ENCODE measurements at regions not wholly inside any gene's neighbourhood (a gene's known extent, or its start where the extent isn't known, plus 50 kb on each side); places are given as distances from the start of the nearest gene placed in this dataset.
"Not testable (repeated sequence)": the region's sequence is repeated elsewhere in the genome, so short reads cannot be mapped to it uniquely, and the experiment has no call there.

GRCh38 chr2:56962673-56963072, 778.9 kb downstream of the CCDC85A start:
- Mint-ChIP-seq H3K36me3 (ENCODE audit: low read depth) (no peaks in the 10 kb centered on the region), H3K4me3 (no peak overlapping the region), H3K27ac (no peak overlapping the region), H3K4me1 (ENCODE audit: low read depth) (no peaks in the 10 kb centered on the region), H3K9me3 (peaks cover 27% of the 10 kb centered on the region), H3K27me3 (ENCODE audit: low read depth) (no peaks in the 10 kb centered on the region)
- DNase-seq (ENCODE audit: low spot score) = no peak

DNA sequence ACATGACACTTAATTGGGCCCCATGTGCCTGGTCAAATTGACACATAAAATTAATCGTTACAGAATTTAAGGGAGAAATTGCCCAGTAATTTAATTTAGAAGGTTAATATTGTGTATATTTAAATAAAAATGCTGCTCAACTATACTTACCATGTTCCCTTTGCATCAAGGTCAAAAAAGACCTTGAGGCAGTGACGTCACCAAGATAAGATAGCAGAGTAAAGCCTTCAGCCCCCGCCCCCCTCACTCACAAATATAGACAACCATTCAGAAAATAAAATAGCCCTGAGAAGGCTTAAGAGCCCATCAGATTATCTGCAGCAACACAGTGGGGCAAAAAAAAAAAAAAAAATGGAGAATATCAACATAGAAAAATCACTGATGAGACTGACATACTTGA, 785.7 kb downstream of the CCDC85A start:
- DNase-seq (ENCODE audit: low spot score) = no peak

DNA sequence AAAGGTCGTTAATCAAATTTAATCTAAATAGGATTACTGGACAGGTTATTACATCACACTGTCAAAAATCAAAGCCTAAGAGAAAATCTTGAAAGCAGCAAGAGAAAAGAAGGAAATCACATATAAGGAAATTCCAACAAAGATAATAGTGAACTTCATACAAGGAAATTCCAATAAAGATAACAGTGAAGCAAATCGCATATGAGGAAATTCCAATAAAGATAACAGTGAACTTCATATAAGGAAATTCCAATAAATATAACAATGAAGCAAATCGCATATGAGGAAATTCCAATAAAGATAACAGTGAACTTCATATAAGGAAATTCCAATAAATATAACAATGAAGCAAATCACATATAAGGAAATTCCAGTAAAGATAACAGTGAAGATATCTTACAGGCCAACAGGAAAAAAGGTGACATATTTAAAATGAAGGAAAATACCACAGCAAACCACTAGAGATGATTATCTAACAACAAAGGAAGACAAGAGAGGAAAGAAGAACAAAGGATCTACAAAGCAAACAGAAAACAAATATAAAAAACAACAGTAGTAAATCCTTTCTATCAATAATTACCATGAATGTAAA, 787.7 kb downstream of the CCDC85A start:
- Mint-ChIP-seq H3K36me3 (ENCODE audit: low read depth) (no peaks in the 10 kb centered on the region), H3K4me1 (ENCODE audit: low read depth) (no peaks in the 10 kb centered on the region), H3K27ac (no peak overlapping the region), H3K4me3 (no peak overlapping the region), H3K9me3 (peaks cover 13% of the 10 kb centered on the region), H3K27me3 (ENCODE audit: low read depth) (no peaks in the 10 kb centered on the region)
- DNase-seq (ENCODE audit: low spot score) = no peak

More for the DNA sequence above, 785.7 kb downstream of the CCDC85A start:
- H3K36me3 Mint-ChIP-seq (ENCODE audit: low read depth) = no peaks in the 10 kb centered on the region
- H3K4me1 Mint-ChIP-seq (ENCODE audit: low read depth) = no peaks in the 10 kb centered on the region
- H3K27me3 Mint-ChIP-seq (ENCODE audit: low read depth) = no peaks in the 10 kb centered on the region
- H3K9me3 Mint-ChIP-seq = peaks cover 13% of the 10 kb centered on the region
- no peak overlapping the region for H3K4me3 Mint-ChIP-seq
- H3K27ac Mint-ChIP-seq = no peak overlapping the region

GRCh38 chr2:56981554-56981953, 797.8 kb downstream of the CCDC85A start:
- no peak for DNase-seq (ENCODE audit: low spot score)
- no peaks in the 10 kb centered on the region for H3K36me3 Mint-ChIP-seq (ENCODE audit: low read depth)
- no peak overlapping the region for H3K4me3 Mint-ChIP-seq
- H3K27me3 Mint-ChIP-seq (ENCODE audit: low read depth) = no peaks in the 10 kb centered on the region
- H3K9me3 Mint-ChIP-seq = peaks cover 59% of the 10 kb centered on the region
- H3K27ac Mint-ChIP-seq = no peak overlapping the region
- no peaks in the 10 kb centered on the region for H3K4me1 Mint-ChIP-seq (ENCODE audit: low read depth)

DNA sequence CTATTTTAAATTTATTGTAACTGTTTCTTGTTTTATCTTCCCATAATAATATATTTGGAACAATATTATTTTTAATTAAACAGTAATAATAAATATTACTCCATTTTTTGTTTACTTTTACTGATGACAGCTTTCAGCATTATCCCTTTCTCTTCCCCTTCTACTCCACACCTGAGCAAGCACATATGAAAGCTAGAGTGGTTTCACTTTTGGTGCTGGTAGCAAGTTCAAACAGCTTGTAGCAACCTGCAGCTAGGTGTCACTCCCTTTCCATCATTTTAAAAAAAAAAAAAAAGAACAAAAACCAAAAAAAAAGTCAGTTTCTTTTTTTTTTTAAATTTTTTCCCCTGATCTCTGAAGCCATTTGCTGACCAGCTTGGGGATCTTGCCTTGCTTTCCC, 801.8 kb downstream of the CCDC85A start:
- Mint-ChIP-seq H3K4me1 (ENCODE audit: low read depth) (no peaks in the 10 kb centered on the region), H3K27me3 (ENCODE audit: low read depth) (no peaks in the 10 kb centered on the region), H3K27ac (no peak overlapping the region), H3K36me3 (ENCODE audit: low read depth) (no peaks in the 10 kb centered on the region), H3K4me3 (no peak overlapping the region), H3K9me3 (peaks cover 39% of the 10 kb centered on the region)
- DNase-seq (ENCODE audit: low spot score) = no peak

DNA sequence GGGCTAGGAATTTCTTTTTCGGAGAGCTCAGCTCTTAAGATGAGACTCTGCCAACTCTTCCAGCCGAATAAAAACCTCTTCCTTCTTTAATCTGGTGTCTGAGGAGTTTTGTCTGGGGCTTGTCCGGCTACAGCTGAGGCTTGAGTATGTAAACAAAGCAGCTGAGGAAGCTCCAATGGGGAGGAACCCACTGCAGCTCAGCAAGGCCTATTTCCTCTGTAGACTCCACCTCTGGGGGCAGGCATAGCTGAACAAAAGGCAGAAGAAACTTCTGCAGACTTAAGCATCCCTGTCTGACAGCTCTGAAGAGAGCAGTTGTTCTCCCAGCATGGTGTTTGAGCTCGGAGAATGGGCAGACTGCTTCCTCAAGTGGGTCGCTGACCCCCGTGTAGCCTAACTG, 838.7 kb downstream of the CCDC85A start:
- Mint-ChIP-seq H3K9me3 (peaks cover 42% of the 10 kb centered on the region), H3K36me3 (ENCODE audit: low read depth) (no peaks in the 10 kb centered on the region), H3K27ac (no peak overlapping the region), H3K27me3 (ENCODE audit: low read depth) (no peaks in the 10 kb centered on the region), H3K4me3 (no peak overlapping the region), H3K4me1 (ENCODE audit: low read depth) (no peaks in the 10 kb centered on the region)
- no peak for DNase-seq (ENCODE audit: low spot score)

DNA sequence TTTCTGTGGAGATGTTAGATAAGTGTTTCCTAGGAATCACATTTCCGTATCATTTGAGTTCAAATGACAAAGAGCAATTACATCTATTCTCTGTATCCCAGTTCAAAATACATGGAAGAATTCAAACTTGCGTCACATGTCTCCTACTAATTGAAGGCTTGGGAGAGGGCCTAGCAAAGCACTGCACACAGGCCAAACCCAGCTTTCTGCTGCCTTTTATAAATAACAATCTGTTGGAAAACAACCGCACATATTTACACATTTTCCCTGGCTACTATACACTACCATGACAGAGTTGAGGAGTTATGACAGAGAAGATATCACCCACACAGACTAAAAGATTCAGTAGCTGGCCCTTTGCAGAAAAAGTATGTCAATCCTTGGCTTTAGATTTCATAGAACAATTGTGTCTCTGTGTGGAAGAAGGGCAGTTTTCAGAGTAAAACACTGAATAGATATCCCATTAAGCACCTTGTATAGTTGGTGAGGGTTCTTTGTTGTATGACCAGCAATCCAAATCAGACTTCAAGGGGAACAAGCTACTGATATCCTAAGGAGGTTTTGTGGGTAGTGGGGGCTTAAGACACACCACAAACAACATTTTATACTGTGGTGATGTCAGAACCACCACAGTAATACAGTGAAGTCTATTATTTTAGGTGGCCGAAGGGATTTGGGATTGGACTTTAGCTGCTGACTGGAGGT, 861.3 kb downstream of the CCDC85A start:
- peaks cover 43% of the 10 kb centered on the region for H3K9me3 Mint-ChIP-seq
- no peaks in the 10 kb centered on the region for H3K36me3 Mint-ChIP-seq (ENCODE audit: low read depth)
- no peaks in the 10 kb centered on the region for H3K27me3 Mint-ChIP-seq (ENCODE audit: low read depth)
- no peak overlapping the region for H3K4me3 Mint-ChIP-seq
- no peak for DNase-seq (ENCODE audit: low spot score)
- H3K4me1 Mint-ChIP-seq (ENCODE audit: low read depth) = no peaks in the 10 kb centered on the region
- H3K27ac Mint-ChIP-seq = no peak overlapping the region

DNA sequence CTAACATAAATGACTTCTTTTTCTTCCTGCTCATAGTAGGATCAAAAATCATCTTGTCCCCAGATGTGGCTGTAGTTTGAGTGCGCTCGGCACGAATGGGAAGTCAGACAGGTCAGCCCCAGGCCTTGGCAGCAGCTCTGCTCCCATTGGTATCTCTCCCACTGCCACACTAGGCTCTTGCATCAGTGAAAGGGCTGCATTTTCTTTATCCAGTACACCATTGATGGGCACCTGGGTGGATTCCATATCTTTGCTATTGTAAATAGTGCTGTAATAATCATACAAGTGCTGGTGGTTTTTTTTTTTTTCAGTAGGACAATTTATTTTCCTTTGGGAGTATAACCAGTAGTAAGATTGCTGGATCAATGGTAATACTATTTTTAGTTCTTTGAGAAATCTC, 865.5 kb downstream of the CCDC85A start:
- Mint-ChIP-seq H3K36me3 (ENCODE audit: low read depth) (no peaks in the 10 kb centered on the region), H3K27ac (no peak overlapping the region), H3K4me3 (no peak overlapping the region), H3K4me1 (ENCODE audit: low read depth) (no peaks in the 10 kb centered on the region), H3K9me3 (peaks cover 21% of the 10 kb centered on the region), H3K27me3 (ENCODE audit: low read depth) (no peaks in the 10 kb centered on the region)
- no peak for DNase-seq (ENCODE audit: low spot score)

DNA sequence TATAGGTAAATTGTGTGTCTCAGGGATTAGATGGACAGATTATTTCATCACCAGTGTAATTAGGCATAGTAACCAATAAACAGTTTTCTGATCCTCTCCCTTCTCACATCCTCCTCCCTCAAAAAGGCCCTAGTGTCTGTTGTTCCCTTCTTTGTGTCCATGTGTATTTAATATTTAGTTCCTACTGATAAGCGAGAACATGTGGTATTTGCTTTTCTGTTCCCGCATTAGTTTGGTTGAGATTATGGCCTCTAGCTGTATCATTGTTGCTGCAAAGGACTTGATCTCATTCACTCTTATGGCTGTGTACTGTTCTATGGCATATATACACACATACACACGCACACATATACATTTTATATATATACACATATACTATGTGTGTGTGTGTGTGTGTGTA, 866.2 kb downstream of the CCDC85A start:
- H3K27me3 Mint-ChIP-seq (ENCODE audit: low read depth) = no peaks in the 10 kb centered on the region
- no peaks in the 10 kb centered on the region for H3K36me3 Mint-ChIP-seq (ENCODE audit: low read depth)
- DNase-seq (ENCODE audit: low spot score) = no peak
- H3K27ac Mint-ChIP-seq = no peak overlapping the region
- no peaks in the 10 kb centered on the region for H3K4me1 Mint-ChIP-seq (ENCODE audit: low read depth)
- H3K9me3 Mint-ChIP-seq = peaks cover 22% of the 10 kb centered on the region
- no peak overlapping the region for H3K4me3 Mint-ChIP-seq

DNA sequence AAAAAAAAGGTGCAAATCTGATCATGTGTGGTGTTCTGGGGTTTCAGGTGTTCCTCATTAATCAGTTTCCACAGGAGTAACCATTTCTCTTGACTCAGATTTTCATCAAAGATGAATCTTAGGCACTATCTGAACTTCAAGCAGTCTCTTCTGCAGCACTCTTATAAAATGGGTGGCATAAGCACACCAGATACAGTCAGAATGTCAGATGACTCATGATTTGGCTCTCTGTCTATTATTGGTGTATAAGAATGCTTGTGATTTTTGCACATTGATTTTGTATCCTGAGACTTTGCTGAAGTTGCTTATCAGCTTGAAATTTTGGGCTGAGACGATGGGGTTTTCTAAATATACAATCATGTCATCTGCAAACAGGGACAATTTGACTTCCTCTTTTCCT, 882.5 kb downstream of the CCDC85A start:
- not testable (repeated sequence) for H3K27me3 Mint-ChIP-seq (ENCODE audit: low read depth); H3K36me3 Mint-ChIP-seq (ENCODE audit: low read depth); DNase-seq (ENCODE audit: low spot score); H3K4me1 Mint-ChIP-seq (ENCODE audit: low read depth); H3K4me3 Mint-ChIP-seq; H3K27ac Mint-ChIP-seq
- peaks cover 25% of the 10 kb centered on the region for H3K9me3 Mint-ChIP-seq

DNA sequence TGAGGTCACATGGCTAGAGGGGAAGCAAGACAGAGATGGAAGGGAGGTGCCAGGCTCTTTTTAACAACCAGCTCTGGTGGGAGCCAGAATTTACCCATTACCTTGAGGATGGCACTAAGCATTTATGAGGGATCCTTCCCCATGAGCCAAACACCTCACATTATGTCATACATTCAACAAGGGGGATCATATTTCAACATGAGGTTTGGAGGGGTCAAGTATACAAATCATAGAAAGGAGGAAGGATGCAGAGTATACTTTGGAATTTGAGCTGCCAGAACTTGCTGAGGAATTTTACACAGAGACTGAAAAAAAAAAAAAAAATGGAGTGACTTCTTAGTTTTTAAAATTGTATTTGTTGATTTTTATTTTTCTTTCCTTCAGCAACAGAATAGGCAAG, 891.4 kb downstream of the CCDC85A start:
- Mint-ChIP-seq H3K27ac (no peak overlapping the region), H3K4me3 (no peak overlapping the region), H3K4me1 (ENCODE audit: low read depth) (no peaks in the 10 kb centered on the region), H3K36me3 (ENCODE audit: low read depth) (no peaks in the 10 kb centered on the region), H3K9me3 (peaks cover 36% of the 10 kb centered on the region), H3K27me3 (ENCODE audit: low read depth) (no peaks in the 10 kb centered on the region)
- no peak for DNase-seq (ENCODE audit: low spot score)

GRCh38 chr2:57080035-57080434, 896.2 kb downstream of the CCDC85A start:
- Mint-ChIP-seq H3K4me3 (no peak overlapping the region), H3K27me3 (ENCODE audit: low read depth) (no peaks in the 10 kb centered on the region), H3K27ac (no peak overlapping the region), H3K9me3 (peaks cover 42% of the 10 kb centered on the region), H3K36me3 (ENCODE audit: low read depth) (no peaks in the 10 kb centered on the region), H3K4me1 (ENCODE audit: low read depth) (no peaks in the 10 kb centered on the region)
- no peak for DNase-seq (ENCODE audit: low spot score)

DNA sequence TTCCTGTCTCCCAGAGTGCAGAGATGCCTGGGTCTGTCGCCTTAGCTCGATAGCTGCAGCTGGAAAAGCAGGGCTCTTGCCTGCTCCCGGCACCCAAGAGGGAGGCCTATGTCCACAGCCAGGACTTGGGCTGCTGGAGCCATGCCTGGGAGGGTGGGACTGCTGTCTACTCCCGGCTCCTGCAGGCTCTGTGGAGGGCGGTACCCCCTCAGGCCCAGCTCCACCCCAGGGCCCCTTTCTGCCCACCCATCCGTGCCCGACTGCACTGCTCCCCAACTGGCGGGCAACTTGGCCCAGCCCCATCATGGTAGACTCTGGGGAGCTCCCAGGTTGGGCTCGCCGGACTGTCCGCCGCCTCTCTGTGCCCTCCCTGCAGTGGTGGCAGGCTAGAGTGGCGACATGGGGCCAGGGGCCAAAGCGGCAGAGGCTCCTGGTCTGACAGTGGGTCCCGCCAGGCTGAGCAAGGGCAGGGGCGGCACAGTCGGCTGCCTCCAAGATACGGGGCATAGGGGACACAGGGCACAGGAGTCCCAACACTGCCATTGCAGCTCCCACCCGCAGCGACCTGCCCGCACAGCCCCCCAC, 901.0 kb downstream of the CCDC85A start:
- DNase-seq (ENCODE audit: low spot score) = no peak
- Mint-ChIP-seq H3K4me3 (no peak overlapping the region), H3K36me3 (ENCODE audit: low read depth) (no peaks in the 10 kb centered on the region)

DNA sequence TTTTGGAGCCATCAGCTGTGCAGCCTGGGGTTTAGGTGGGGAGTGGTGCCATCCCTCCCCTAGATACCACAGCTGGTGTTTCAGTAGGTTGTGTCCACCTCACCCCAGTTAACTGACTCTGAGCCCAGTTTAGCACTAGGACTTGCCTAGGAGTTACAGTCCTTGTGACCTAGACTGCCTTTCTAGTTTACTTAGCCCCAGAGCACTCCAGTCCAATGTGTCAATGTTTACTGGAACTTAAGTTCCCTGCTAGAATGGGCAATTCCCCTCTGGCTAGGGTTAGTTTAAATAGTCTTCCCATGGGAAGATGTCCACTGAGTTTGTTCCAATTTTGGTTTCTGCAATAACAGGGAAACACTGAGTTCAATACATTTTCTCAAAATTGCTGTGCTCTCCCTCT, 909.2 kb downstream of the CCDC85A start:
- H3K4me3 Mint-ChIP-seq = no peak overlapping the region
- H3K9me3 Mint-ChIP-seq = peaks cover 21% of the 10 kb centered on the region
- H3K4me1 Mint-ChIP-seq (ENCODE audit: low read depth) = no peaks in the 10 kb centered on the region
- DNase-seq (ENCODE audit: low spot score) = no peak
- H3K36me3 Mint-ChIP-seq (ENCODE audit: low read depth) = no peaks in the 10 kb centered on the region
- H3K27ac Mint-ChIP-seq = no peak overlapping the region
- H3K27me3 Mint-ChIP-seq (ENCODE audit: low read depth) = no peaks in the 10 kb centered on the region

More for the DNA sequence above, 901.0 kb downstream of the CCDC85A start:
- Mint-ChIP-seq H3K27ac (no peak overlapping the region), H3K4me1 (ENCODE audit: low read depth) (no peaks in the 10 kb centered on the region), H3K9me3 (peaks cover 29% of the 10 kb centered on the region), H3K27me3 (ENCODE audit: low read depth) (no peaks in the 10 kb centered on the region)

Measured in T-helper 2 cell treated with Interferon-gamma antibody and Interleukin-4, amounts not matched to agents 5 μg/mL and 100 μg/mL, for 36 hours (primary cell).